ENCODE measurements at regions not wholly inside any gene's neighbourhood (a gene's known extent, or its start where the extent isn't known, plus 50 kb on each side); places are given as distances from the start of the nearest gene placed in this dataset.

GRCh38 chrX:114058988-114059418, 524.9 kb upstream of the HTR2C start:
- no peak overlapping the region for H2BK5ac ChIP-seq (ENCODE audit: low read depth, low read length)
- H3K27ac ChIP-seq (ENCODE audit: low read depth, low read length) = no peak overlapping the region
- no peaks in the 10 kb centered on the region for H3K9me3 ChIP-seq (ENCODE audit: insufficient read depth in 2 of 2, low read depth in 1 of 2, low read length in 1 of 2)
- H2AK5ac ChIP-seq (ENCODE audit: low read depth, low read length) = 0 out of 2 replicates have a peak overlapping the region, but pooled peaks have one; percentile 6
- H3K23me2 ChIP-seq (ENCODE audit: low read depth, low read length) = no peaks in the 10 kb centered on the region
- H3K9ac ChIP-seq (replicated peaks in 1 of 4; ENCODE audit: extremely low read depth in 1 of 4, low read depth in 3 of 4, low read length in 3 of 4) = no peak overlapping the region
- H2BK12ac ChIP-seq (ENCODE audit: low read depth, low read length) = 0 out of 2 replicates have a peak overlapping the region, but pooled peaks have one; percentile 27
- H4K91ac ChIP-seq (replicated peaks; ENCODE audit: insufficient read length, low read length) = no peak overlapping the region
- H4K5ac ChIP-seq (ENCODE audit: insufficient read length, low read depth, low read length) = no peak overlapping the region
- 89% methylated on average over 10 of the region's 15 CpGs; no CpG with 5 or more reads in 1 of the 2 experiments for WGBS, 2 experiments (ENCODE audit: extremely low coverage in 1 of 2, insufficient coverage in 1 of 2, insufficient read length in 1 of 2, insufficient replicate concordance in 2 of 2, low coverage in 1 of 2, low lambda C conversion rate in 2 of 2, missing lambda C conversion rate in 1 of 2)
- H3K4me1 ChIP-seq (replicated peaks in 1 of 4; ENCODE audit: control insufficient read depth in 3 of 4, insufficient read depth in 4 of 4, low read length in 3 of 4) = 0 out of 7 replicates have a peak, but pooled peaks cover 0 to 3% (median 0%) of the 10 kb centered on the region in 4 experiments
- H2BK120ac ChIP-seq (replicated peaks; ENCODE audit: low read depth, low read length) = no peak overlapping the region
- ChIA-PET CTCF (ENCODE audit: partially characterized antibody) (interaction anchor here (0.9 kb wide), 1 partner anchor 103 kb away, joined by 3 read pairs; no protein-coding TSS in a partner anchor), POLR2A (ENCODE audit: partially characterized antibody) (interaction anchor here (0.6 to 1.7 kb wide), 3 partner anchors 11 to 19 kb away, joined by 3 to 7 read pairs (median 6); no protein-coding TSS in a partner anchor)
- H2AFZ ChIP-seq (ENCODE audit: low read length) = no peak overlapping the region
- DNase-seq (ENCODE audit: low read depth in 1 of 2, low spot score in 2 of 2) (no peak), FAIRE-seq (no peak)
- no peak overlapping the region for H3K14ac ChIP-seq (ENCODE audit: insufficient read length)
- no peak overlapping the region for H3K4me3 ChIP-seq (ENCODE audit: extremely low read depth in 1 of 4, insufficient read depth in 2 of 4, low read depth in 3 of 4, low read length in 4 of 4)
- H3K4me2 ChIP-seq (ENCODE audit: insufficient read depth in 1 of 2, low read depth in 2 of 2, low read length in 2 of 2) = no peak overlapping the region
- H3K79me1 ChIP-seq (ENCODE audit: low read depth, low read length) = no peaks in the 10 kb centered on the region
- 0 out of 2 replicates have a peak overlapping the region, but pooled peaks have one; percentile 34 for H2BK20ac ChIP-seq (ENCODE audit: low read length)
- TF ChIP-seq EP300 (IDR thresholded peaks at IDR 0.05; ENCODE audit: borderline replicate concordance in 1 of 2, low read depth in 2 of 2, low read length in 2 of 2) = no peak
- TF ChIP-seq, protein P1, sequence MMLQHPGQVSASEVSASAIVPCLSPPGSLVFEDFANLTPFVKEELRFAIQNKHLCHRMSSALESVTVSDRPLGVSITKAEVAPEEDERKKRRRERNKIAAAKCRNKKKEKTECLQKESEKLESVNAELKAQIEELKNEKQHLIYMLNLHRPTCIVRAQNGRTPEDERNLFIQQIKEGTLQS (IDR thresholded peaks at IDR 0.05; ENCODE audit: insufficient read depth, low read depth, low read length) = no peak
- TF ChIP-seq SRF (IDR thresholded peaks at IDR 0.05; ENCODE audit: low read depth, low read length) = no peak
- TF ChIP-seq EGR1 (IDR thresholded peaks at IDR 0.05; ENCODE audit: borderline replicate concordance, low read depth, low read length) = no peak
- TF ChIP-seq NANOG (IDR thresholded peaks at IDR 0.05; ENCODE audit: insufficient read depth, low read depth, low read length, poor library complexity, severe bottlenecking) = no peak
- TF ChIP-seq CBX8 (IDR thresholded peaks at IDR 0.05; ENCODE audit: borderline replicate concordance, low read depth, low read length) = no peak
- TF ChIP-seq CHD1 (IDR thresholded peaks at IDR 0.05; ENCODE audit: low read depth, low read length) = no peak
- TF ChIP-seq TCF12 (IDR thresholded peaks at IDR 0.05; ENCODE audit: low read depth, low read length) = no peak
- TF ChIP-seq YY1 (IDR thresholded peaks at IDR 0.05; ENCODE audit: low read depth, low read length) = no peak
- TF ChIP-seq BACH1 (IDR thresholded peaks at IDR 0.05; ENCODE audit: low read length) = no peak
- no peak overlapping the region for H3K23ac ChIP-seq (ENCODE audit: insufficient read length)
- no peak overlapping the region for H2BK15ac ChIP-seq (ENCODE audit: low read length)
- H3K18ac ChIP-seq (ENCODE audit: extremely low read depth, low read length) = no peak overlapping the region
- no peak overlapping the region for H4K8ac ChIP-seq (ENCODE audit: extremely low read depth, insufficient read depth, low read length)
- H3K36me3 ChIP-seq (ENCODE audit: control insufficient read depth in 2 of 4, insufficient read depth in 4 of 4, low read length in 3 of 4) = peaks cover 0 to 5% (median 2%) of the 10 kb centered on the region in 4 experiments; a peak in 2 of 8 replicates
- H3K27me3 ChIP-seq (replicated peaks in 1 of 4; ENCODE audit: control insufficient read depth in 3 of 4, extremely low read depth in 1 of 4, insufficient read depth in 3 of 4, low read length in 3 of 4) = no peaks in the 10 kb centered on the region
- H3K56ac ChIP-seq (replicated peaks; ENCODE audit: insufficient read length, low read depth, low read length) = no peak overlapping the region
- no peaks in the 10 kb centered on the region for H3K79me2 ChIP-seq (ENCODE audit: control insufficient read depth in 1 of 2, insufficient read depth in 2 of 2, low read length in 2 of 2)
- no peak overlapping the region for H3K4ac ChIP-seq (replicated peaks; ENCODE audit: insufficient read length, low read depth, low read length)
- H4K20me1 ChIP-seq (replicated peaks in 1 of 2; ENCODE audit: control insufficient read depth in 1 of 2, insufficient read depth in 2 of 2, low read length in 2 of 2) = no peaks in the 10 kb centered on the region
